ENCODE measurements at regions not wholly inside any gene's neighbourhood (a gene's known extent, or its start where the extent isn't known, plus 50 kb on each side); places are given as distances from the start of the nearest gene placed in this dataset.
A peak's percentile ranks its signal among the peaks of the same experiment; 100 is the strongest.

- DNase-seq = no peak
These were observed 90.6 kb upstream of the CACNA1E start for GRCh38 chr1:181392613-181393220.

- DNase-seq = no peak
These were observed 88.6 kb upstream of the CACNA1E start for GRCh38 chr1:181394766-181395165.

GRCh38 chr1:181396171-181396670, 87.1 kb upstream of the CACNA1E start:
- no peak for DNase-seq

- DNase-seq = no peak
These were observed 86.5 kb upstream of the CACNA1E start for GRCh38 chr1:181396811-181397210.

- DNase-seq = no peak
These were observed 85.5 kb upstream of the CACNA1E start for GRCh38 chr1:181397845-181398244.

- no peak for DNase-seq
These were observed 84.8 kb upstream of the CACNA1E start for GRCh38 chr1:181398544-181398943.

- DNase-seq = no peak
These were observed 77.7 kb upstream of the CACNA1E start for GRCh38 chr1:181405584-181405983.

GRCh38 chr1:181406989-181407388, 76.3 kb upstream of the CACNA1E start:
- DNase-seq = no peak

- DNase-seq = no peak
These were observed 73.3 kb upstream of the CACNA1E start for GRCh38 chr1:181409981-181410380.

GRCh38 chr1:181412746-181413145, 70.6 kb upstream of the CACNA1E start:
- DNase-seq = no peak

GRCh38 chr1:181413195-181413815, 70.0 kb upstream of the CACNA1E start:
- no peak for DNase-seq

- DNase-seq = no peak
These were observed 69.5 kb upstream of the CACNA1E start for GRCh38 chr1:181413836-181414235.

- no peak for DNase-seq
These were observed 67.0 kb upstream of the CACNA1E start for GRCh38 chr1:181416268-181416860.

- no peak for DNase-seq
These were observed 65.4 kb upstream of the CACNA1E start for GRCh38 chr1:181417915-181418314.

GRCh38 chr1:181423301-181423918, 59.9 kb upstream of the CACNA1E start:
- DNase-seq = no peak

GRCh38 chr1:181424786-181425403, 58.4 kb upstream of the CACNA1E start:
- peak; percentile 39 for DNase-seq

GRCh38 chr1:181425566-181425965, 57.8 kb upstream of the CACNA1E start:
- no peak for DNase-seq

GRCh38 chr1:181429462-181429861, 53.9 kb upstream of the CACNA1E start:
- no peak for DNase-seq

GRCh38 chr1:181430015-181430885, 53.1 kb upstream of the CACNA1E start:
- DNase-seq = peak; percentile 10

Data from occipital lobe (tissue), 1 donor.